Breast epithelium (tissue), 3 donors: ENCODE measurements at regions not wholly inside any gene's neighbourhood (a gene's known extent, or its start where the extent isn't known, plus 50 kb on each side); places are given as distances from the start of the nearest gene placed in this dataset.

Experiments
- POLR2A ChIP-seq: fragments of 450-650 bp; IDR thresholded peaks from one replicate; pipeline ENCODE4 v1.6.1; 2016; ENCODE audit warnings: antibody characterized with exemption, mild to moderate bottlenecking, moderate library complexity
- POLR2AphosphoS5 ChIP-seq, 3 donors: sonication (generic); formaldehyde crosslinking; IDR thresholded peaks; one replicate each; pipeline ENCODE4 v1.6.1; 2017; ENCODE audit warnings: antibody characterized with exemption in 3 of 3
- TF ChIP-seq, protein P1 (sequence below), 3 donors: fragments of 450-650 bp; IDR thresholded peaks; one replicate each; pipeline ENCODE4 v1.5.1; 2016 to 2017; ENCODE audit warnings: antibody characterized with exemption in 3 of 3, mild to moderate bottlenecking in 3 of 3, moderate library complexity in 3 of 3

DNA sequence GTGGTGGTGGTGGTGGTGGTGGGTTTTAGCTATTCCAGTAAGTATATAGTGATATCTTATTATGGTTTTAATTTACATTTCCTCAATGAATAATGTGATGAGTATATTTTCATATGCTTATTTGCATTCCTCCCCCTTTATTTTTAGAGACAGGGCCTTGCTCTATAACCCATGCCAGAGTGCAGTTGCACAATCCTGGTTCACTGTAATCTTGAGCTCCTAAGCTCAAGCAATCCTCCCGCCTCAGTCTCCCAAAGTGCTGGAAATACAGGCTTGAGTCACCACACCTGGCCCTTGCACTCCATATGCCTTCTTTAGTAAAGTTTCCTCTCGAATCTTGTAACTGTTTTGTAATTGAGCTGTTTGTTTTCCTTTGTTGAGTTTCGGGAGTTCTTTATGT, 577.7 kb upstream of the AUTS2 start:
- TF ChIP-seq, protein P1, sequence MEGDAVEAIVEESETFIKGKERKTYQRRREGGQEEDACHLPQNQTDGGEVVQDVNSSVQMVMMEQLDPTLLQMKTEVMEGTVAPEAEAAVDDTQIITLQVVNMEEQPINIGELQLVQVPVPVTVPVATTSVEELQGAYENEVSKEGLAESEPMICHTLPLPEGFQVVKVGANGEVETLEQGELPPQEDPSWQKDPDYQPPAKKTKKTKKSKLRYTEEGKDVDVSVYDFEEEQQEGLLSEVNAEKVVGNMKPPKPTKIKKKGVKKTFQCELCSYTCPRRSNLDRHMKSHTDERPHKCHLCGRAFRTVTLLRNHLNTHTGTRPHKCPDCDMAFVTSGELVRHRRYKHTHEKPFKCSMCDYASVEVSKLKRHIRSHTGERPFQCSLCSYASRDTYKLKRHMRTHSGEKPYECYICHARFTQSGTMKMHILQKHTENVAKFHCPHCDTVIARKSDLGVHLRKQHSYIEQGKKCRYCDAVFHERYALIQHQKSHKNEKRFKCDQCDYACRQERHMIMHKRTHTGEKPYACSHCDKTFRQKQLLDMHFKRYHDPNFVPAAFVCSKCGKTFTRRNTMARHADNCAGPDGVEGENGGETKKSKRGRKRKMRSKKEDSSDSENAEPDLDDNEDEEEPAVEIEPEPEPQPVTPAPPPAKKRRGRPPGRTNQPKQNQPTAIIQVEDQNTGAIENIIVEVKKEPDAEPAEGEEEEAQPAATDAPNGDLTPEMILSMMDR (IDR thresholded peaks at IDR 0.05): no peak
- TF ChIP-seq POLR2AphosphoS5 (IDR thresholded peaks at IDR 0.05) (no peak), POLR2A (no peak)
